ENCODE measurements at regions not wholly inside any gene's neighbourhood (a gene's known extent, or its start where the extent isn't known, plus 50 kb on each side); places are given as distances from the start of the nearest gene placed in this dataset.

DNA sequence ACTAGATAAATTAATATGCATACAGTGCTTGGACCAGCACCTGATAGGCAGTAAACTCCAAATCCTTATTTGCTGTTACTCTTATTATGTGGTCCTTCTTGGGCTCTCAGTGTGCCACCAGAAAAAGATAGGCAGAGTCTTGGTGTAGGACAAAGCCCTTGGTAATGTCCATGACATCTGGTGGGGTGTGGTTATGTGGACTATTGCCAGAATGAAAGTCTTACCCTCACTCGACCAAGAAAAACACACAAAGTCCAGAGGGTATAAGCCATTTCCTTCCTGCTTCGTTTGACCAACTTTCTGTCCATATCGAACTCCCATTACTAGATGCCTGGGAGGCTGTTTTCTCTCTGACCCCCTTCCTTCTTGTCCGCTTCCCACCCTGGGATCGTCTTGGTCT is 140.9 kb downstream of the UTP18 start:
- no peaks in the 10 kb centered on the region for H3K36me3 ChIP-seq (ENCODE audit: control insufficient read depth in 1 of 2, insufficient read depth in 2 of 2, low read length in 2 of 2)
- H2AK5ac ChIP-seq (ENCODE audit: low read length): no peak overlapping the region
- no peak overlapping the region for H4K8ac ChIP-seq (ENCODE audit: low read depth, low read length)
- H3K23ac ChIP-seq (ENCODE audit: low read length): no peak overlapping the region
- no peak overlapping the region for H2BK5ac ChIP-seq (ENCODE audit: low read depth, low read length, poor library complexity)
- H2BK12ac ChIP-seq (ENCODE audit: low read length): no peak overlapping the region
- H3K4me1 ChIP-seq (ENCODE audit: control insufficient read depth in 1 of 2, insufficient read depth in 2 of 2, low read length in 2 of 2): peaks cover 7 to 16% of the 10 kb centered on the region in 2 experiments
- no peaks in the 10 kb centered on the region for H3K9me3 ChIP-seq (ENCODE audit: insufficient read depth, low read depth, low read length)
- no peaks in the 10 kb centered on the region for H3K79me1 ChIP-seq (ENCODE audit: low read length)
- H3K27ac ChIP-seq (ENCODE audit: low read depth, low read length): no peak overlapping the region
- no peak overlapping the region for H3K18ac ChIP-seq (ENCODE audit: low read length)
- no peak overlapping the region for H3K4me2 ChIP-seq (ENCODE audit: low read length)
- no peak overlapping the region for H2AFZ ChIP-seq (ENCODE audit: insufficient read depth, low read length, poor library complexity)
- no peak overlapping the region for H2BK120ac ChIP-seq (ENCODE audit: insufficient read depth, low read length, poor library complexity)
- DNase-seq: no peak
- no peak overlapping the region for H3K4me3 ChIP-seq (ENCODE audit: low read depth, low read length)
- H3K79me2 ChIP-seq (ENCODE audit: control insufficient read depth, insufficient read depth, low read length, poor library complexity): no peaks in the 10 kb centered on the region
- WGBS (ENCODE audit: extremely low coverage, insufficient coverage, insufficient read length): no CpG with 5 or more reads among the region's 5 CpGs
- H3K27me3 ChIP-seq (ENCODE audit: insufficient read depth, low read length): no peaks in the 10 kb centered on the region
- H3K9ac ChIP-seq (ENCODE audit: low read length): no peak overlapping the region
- no peak overlapping the region for H3K4ac ChIP-seq (ENCODE audit: low read depth, low read length)
- no peak overlapping the region for H4K12ac ChIP-seq (ENCODE audit: low read depth, low read length)
- no peak overlapping the region for H3K14ac ChIP-seq (ENCODE audit: low read length)
- no peak overlapping the region for H4K91ac ChIP-seq (ENCODE audit: low read depth, low read length)

DNA sequence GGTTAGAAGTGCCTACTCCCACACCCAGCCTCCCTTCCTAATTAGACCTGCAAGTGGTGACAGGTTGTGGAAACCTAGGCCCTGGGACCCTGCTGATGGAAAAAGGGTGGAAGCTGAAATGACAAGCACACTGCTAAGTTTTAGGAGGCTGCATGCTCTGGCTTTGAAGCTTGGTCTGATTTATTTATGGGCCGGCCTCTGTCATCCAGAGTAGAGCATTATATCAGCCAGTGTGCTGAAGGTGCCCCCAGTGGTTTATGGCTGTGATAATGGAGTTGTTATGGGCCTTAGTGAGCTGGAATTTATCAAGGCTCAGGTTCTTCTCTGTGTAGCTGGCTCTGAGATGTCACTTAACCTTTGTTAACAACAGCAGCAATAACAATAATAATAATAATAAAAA is 142.6 kb downstream of the UTP18 start:
- Histone ChIP-seq H3K4ac (ENCODE audit: low read depth, low read length) (no peak overlapping the region), H2BK12ac (ENCODE audit: low read length) (no peak overlapping the region), H3K18ac (ENCODE audit: low read length) (no peak overlapping the region), H3K4me2 (ENCODE audit: low read length) (no peak overlapping the region), H2BK120ac (ENCODE audit: insufficient read depth, low read length, poor library complexity) (no peak overlapping the region), H4K8ac (ENCODE audit: low read depth, low read length) (no peak overlapping the region), H2AFZ (ENCODE audit: insufficient read depth, low read length, poor library complexity) (no peak overlapping the region), H3K27ac (ENCODE audit: low read depth, low read length) (no peak overlapping the region), H3K36me3 (ENCODE audit: control insufficient read depth in 1 of 2, insufficient read depth in 2 of 2, low read length in 2 of 2) (no peaks in the 10 kb centered on the region), H2AK5ac (ENCODE audit: low read length) (no peak overlapping the region), H3K4me1 (ENCODE audit: control insufficient read depth in 1 of 2, insufficient read depth in 2 of 2, low read length in 2 of 2) (peaks cover 2 to 8% of the 10 kb centered on the region in 2 experiments), H4K91ac (ENCODE audit: low read depth, low read length) (peak overlapping the region; percentile 8), H2BK5ac (ENCODE audit: low read depth, low read length, poor library complexity) (no peak overlapping the region), H4K12ac (ENCODE audit: low read depth, low read length) (no peak overlapping the region), H3K27me3 (ENCODE audit: insufficient read depth, low read length) (no peaks in the 10 kb centered on the region), H3K9ac (ENCODE audit: low read length) (no peak overlapping the region), H3K79me2 (ENCODE audit: control insufficient read depth, insufficient read depth, low read length, poor library complexity) (no peaks in the 10 kb centered on the region), H3K23ac (ENCODE audit: low read length) (no peak overlapping the region), H3K14ac (ENCODE audit: low read length) (no peak overlapping the region), H3K9me3 (ENCODE audit: insufficient read depth, low read depth, low read length) (no peaks in the 10 kb centered on the region), H3K79me1 (ENCODE audit: low read length) (no peaks in the 10 kb centered on the region), H3K4me3 (ENCODE audit: low read depth, low read length) (no peak overlapping the region)
- no peak for DNase-seq
- WGBS (ENCODE audit: extremely low coverage, insufficient coverage, insufficient read length): no CpG with 5 or more reads among the region's 1 CpG

DNA sequence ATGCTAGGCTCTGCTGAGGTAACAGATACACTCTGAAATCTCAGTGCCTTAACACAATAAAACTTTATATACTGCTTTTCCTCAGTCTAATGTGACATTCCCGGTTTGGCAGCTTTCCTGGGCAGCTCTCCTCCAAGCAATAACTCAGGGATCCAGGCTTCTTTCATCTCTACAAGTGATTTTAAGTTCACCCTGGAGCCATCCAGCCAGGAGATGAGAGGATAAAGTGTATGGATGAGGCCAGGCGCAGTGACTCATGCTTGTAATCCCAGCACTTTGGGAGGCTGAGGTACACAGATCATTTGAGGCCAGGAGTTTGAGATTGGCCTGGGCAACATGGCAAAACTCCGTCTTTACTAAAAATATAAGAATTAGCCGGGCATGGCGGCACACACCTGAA is 147.2 kb downstream of the UTP18 start:
- H3K9ac ChIP-seq (ENCODE audit: low read length): no peak overlapping the region
- H2AK5ac ChIP-seq (ENCODE audit: low read length): no peak overlapping the region
- no peak overlapping the region for H3K4me2 ChIP-seq (ENCODE audit: low read length)
- no peaks in the 10 kb centered on the region for H3K27me3 ChIP-seq (ENCODE audit: insufficient read depth, low read length)
- H4K8ac ChIP-seq (ENCODE audit: low read depth, low read length): no peak overlapping the region
- no peak overlapping the region for H2BK12ac ChIP-seq (ENCODE audit: low read length)
- H4K12ac ChIP-seq (ENCODE audit: low read depth, low read length): no peak overlapping the region
- WGBS (ENCODE audit: extremely low coverage, insufficient coverage, insufficient read length): no CpG with 5 or more reads among the region's 5 CpGs
- DNase-seq: no peak
- H3K14ac ChIP-seq (ENCODE audit: low read length): no peak overlapping the region
- peaks cover 0 to 3% of the 10 kb centered on the region in 2 experiments for H3K4me1 ChIP-seq (ENCODE audit: control insufficient read depth in 1 of 2, insufficient read depth in 2 of 2, low read length in 2 of 2)
- no peaks in the 10 kb centered on the region for H3K36me3 ChIP-seq (ENCODE audit: control insufficient read depth in 1 of 2, insufficient read depth in 2 of 2, low read length in 2 of 2)
- H3K27ac ChIP-seq (ENCODE audit: low read depth, low read length): no peak overlapping the region
- H2BK5ac ChIP-seq (ENCODE audit: low read depth, low read length, poor library complexity): no peak overlapping the region
- H3K23ac ChIP-seq (ENCODE audit: low read length): no peak overlapping the region
- H3K4ac ChIP-seq (ENCODE audit: low read depth, low read length): no peak overlapping the region
- H3K79me1 ChIP-seq (ENCODE audit: low read length): no peaks in the 10 kb centered on the region
- no peak overlapping the region for H4K91ac ChIP-seq (ENCODE audit: low read depth, low read length)
- H2AFZ ChIP-seq (ENCODE audit: insufficient read depth, low read length, poor library complexity): no peak overlapping the region
- H3K9me3 ChIP-seq (ENCODE audit: insufficient read depth, low read depth, low read length): no peaks in the 10 kb centered on the region
- no peak overlapping the region for H3K18ac ChIP-seq (ENCODE audit: low read length)
- no peak overlapping the region for H2BK120ac ChIP-seq (ENCODE audit: insufficient read depth, low read length, poor library complexity)
- H3K79me2 ChIP-seq (ENCODE audit: control insufficient read depth, insufficient read depth, low read length, poor library complexity): no peaks in the 10 kb centered on the region
- no peak overlapping the region for H3K4me3 ChIP-seq (ENCODE audit: low read depth, low read length)

DNA sequence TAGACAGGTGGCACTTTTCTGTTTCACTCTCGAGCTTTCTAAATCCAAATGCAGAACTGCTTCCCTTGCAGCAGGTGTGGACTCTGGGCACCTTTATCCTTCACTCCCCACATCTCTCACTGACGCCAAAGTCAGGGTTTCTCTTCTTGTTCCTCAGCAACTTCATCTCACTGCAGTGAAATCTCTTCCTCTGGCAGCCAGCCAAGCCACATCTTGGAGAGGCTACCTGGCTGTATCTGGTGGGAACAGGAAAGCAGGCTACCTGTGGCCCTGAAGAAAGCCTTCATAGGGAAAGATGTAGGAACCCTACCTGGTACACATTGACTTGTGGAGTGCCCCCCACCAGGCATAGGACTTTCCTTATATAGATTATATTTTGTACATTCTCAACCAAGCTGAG is 159.1 kb downstream of the UTP18 start:
- Histone ChIP-seq H3K4me2 (ENCODE audit: low read length) (no peak overlapping the region), H3K4ac (ENCODE audit: low read depth, low read length) (no peak overlapping the region), H2AFZ (ENCODE audit: insufficient read depth, low read length, poor library complexity) (no peak overlapping the region), H3K4me3 (ENCODE audit: low read depth, low read length) (no peak overlapping the region), H3K36me3 (ENCODE audit: control insufficient read depth in 1 of 2, insufficient read depth in 2 of 2, low read length in 2 of 2) (no peaks in the 10 kb centered on the region), H4K12ac (ENCODE audit: low read depth, low read length) (no peak overlapping the region), H3K14ac (ENCODE audit: low read length) (no peak overlapping the region), H2BK5ac (ENCODE audit: low read depth, low read length, poor library complexity) (no peak overlapping the region), H2AK5ac (ENCODE audit: low read length) (no peak overlapping the region), H3K27ac (ENCODE audit: low read depth, low read length) (no peak overlapping the region), H3K27me3 (ENCODE audit: insufficient read depth, low read length) (no peaks in the 10 kb centered on the region), H2BK12ac (ENCODE audit: low read length) (no peak overlapping the region), H3K18ac (ENCODE audit: low read length) (no peak overlapping the region), H3K9me3 (ENCODE audit: insufficient read depth, low read depth, low read length) (peaks cover 2% of the 10 kb centered on the region), H3K79me1 (ENCODE audit: low read length) (peaks cover 3% of the 10 kb centered on the region), H3K4me1 (ENCODE audit: control insufficient read depth in 1 of 2, insufficient read depth in 2 of 2, low read length in 2 of 2) (peaks cover 3% of the 10 kb centered on the region in 2 experiments), H2BK120ac (ENCODE audit: insufficient read depth, low read length, poor library complexity) (no peak overlapping the region), H3K9ac (ENCODE audit: low read length) (no peak overlapping the region), H4K8ac (ENCODE audit: low read depth, low read length) (no peak overlapping the region), H3K23ac (ENCODE audit: low read length) (no peak overlapping the region), H4K91ac (ENCODE audit: low read depth, low read length) (no peak overlapping the region), H3K79me2 (ENCODE audit: control insufficient read depth, insufficient read depth, low read length, poor library complexity) (no peaks in the 10 kb centered on the region)
- no peak for DNase-seq
- no CpG with 5 or more reads among the region's 2 CpGs for WGBS (ENCODE audit: extremely low coverage, insufficient coverage, insufficient read length)

All from trophoblast cell (in vitro differentiated cells and primary cell).